Smooth muscle cell (in vitro differentiated cells): ENCODE measurements at regions not wholly inside any gene's neighbourhood (a gene's known extent, or its start where the extent isn't known, plus 50 kb on each side); places are given as distances from the start of the nearest gene placed in this dataset.

ENCODE experiments used
- DNase-seq: peaks from one replicate; lab custom pipeline; 2025; ENCODE audit not compliant: unreplicated experiment; lab: John Stamatoyannopoulos, UW
- H2AFZ ChIP-seq: fragments of 200-600 bp; sonication (generic); 2 replicates; pipeline ENCODE4 v1.6.0; 2016; ENCODE audit warnings: antibody characterized with exemption, low read depth, mild to moderate bottlenecking
- H3F3A ChIP-seq: fragments of 200-600 bp; sonication (generic); 2 replicates; pipeline ENCODE4 v1.6.0; 2017; ENCODE audit warnings: antibody characterized with exemption, low read depth
- H3K27ac ChIP-seq: fragments of 200-600 bp; sonication (generic); 2 replicates; pipeline ENCODE4 v1.5.1; 2016; ENCODE audit warnings: low read depth, mild to moderate bottlenecking
- H3K27me3 ChIP-seq: fragments of 200-600 bp; sonication (generic); 2 replicates; pipeline ENCODE4 v1.6.1; 2016; ENCODE audit warnings: low read depth, mild to moderate bottlenecking
- H3K36me3 ChIP-seq: fragments of 200-600 bp; sonication (generic); 2 replicates; pipeline ENCODE4 v1.5.1; 2016; ENCODE audit warnings: low read depth
- H3K4me1 ChIP-seq: fragments of 200-600 bp; sonication (generic); 2 replicates; pipeline ENCODE4 v1.5.1; 2016; ENCODE audit warnings: low read depth
- H3K4me2 ChIP-seq: fragments of 200-600 bp; sonication (generic); 2 replicates; pipeline ENCODE4 v1.6.0; 2016; ENCODE audit warnings: mild to moderate bottlenecking
- H3K4me3 ChIP-seq: fragments of 200-600 bp; sonication (generic); 2 replicates; pipeline ENCODE4 v1.5.1; 2016; ENCODE audit warnings: mild to moderate bottlenecking
- H3K79me2 ChIP-seq: fragments of 200-600 bp; sonication (generic); 2 replicates; pipeline ENCODE4 v1.6.0; 2016; ENCODE audit warnings: low read depth, mild to moderate bottlenecking
- H3K9ac ChIP-seq: fragments of 200-600 bp; sonication (generic); 2 replicates; pipeline ENCODE4 v1.6.0; 2016; ENCODE audit warnings: low read depth
- H3K9me3 ChIP-seq: fragments of 200-600 bp; sonication (generic); replicated peaks from 2 replicates; pipeline ENCODE4 v1.5.1; 2016; ENCODE audit warnings: low read depth
- H4K20me1 ChIP-seq: fragments of 200-600 bp; sonication (generic); 2 replicates; pipeline ENCODE4 v1.6.0; 2016; ENCODE audit warnings: low read depth
- CTCF ChIP-seq: fragments of 200-600 bp; sonication (generic); IDR thresholded peaks from 2 replicates; pipeline ENCODE4 v1.5.1; 2017; ENCODE audit warnings: borderline replicate concordance, mild to moderate bottlenecking, antibody characterized with exemption; ENCODE audit not compliant: insufficient read depth, poor library complexity, severe bottlenecking
- WGBS: methylation state at CpG from one replicate; pipeline ENCODE4 v1.1.7; 2016; ENCODE audit warnings: low lambda C conversion rate; 5-methylcytosine and 5-hydroxymethylcytosine counted together

- no peak overlapping the region for H2AFZ ChIP-seq
- H3K4me2 ChIP-seq, result peak overlapping the region; percentile 17
- TF ChIP-seq CTCF, result no peak
- H3K9ac ChIP-seq, result no peak overlapping the region
- no peak overlapping the region for H3K27ac ChIP-seq
- H3K4me1 ChIP-seq, result no peaks in the 10 kb centered on the region
- no peaks in the 10 kb centered on the region for H3K36me3 ChIP-seq
- H3K9me3 ChIP-seq, result no peaks in the 10 kb centered on the region
- no peaks in the 10 kb centered on the region for H4K20me1 ChIP-seq
- H3K4me3 ChIP-seq, result no peak overlapping the region
- no peak for DNase-seq
- WGBS, result 39% methylated on average over 3 of the region's 3 CpGs
- H3K27me3 ChIP-seq, result no peaks in the 10 kb centered on the region
- H3K79me2 ChIP-seq, result no peaks in the 10 kb centered on the region
- no peaks in the 10 kb centered on the region for H3F3A ChIP-seq
Observed at GRCh38 chr6:144885817-144886216, 600.7 kb downstream of the UTRN start.

- no peak for DNase-seq
- no peaks in the 10 kb centered on the region for H3K27me3 ChIP-seq
- H3K4me3 ChIP-seq, result no peak overlapping the region
- H3K4me2 ChIP-seq, result peak overlapping the region; percentile 17
- no peaks in the 10 kb centered on the region for H3K36me3 ChIP-seq
- no peak overlapping the region for H2AFZ ChIP-seq
- H3K9ac ChIP-seq, result no peak overlapping the region
- H4K20me1 ChIP-seq, result no peaks in the 10 kb centered on the region
- H3K27ac ChIP-seq, result no peak overlapping the region
- no peaks in the 10 kb centered on the region for H3K9me3 ChIP-seq
- no peaks in the 10 kb centered on the region for H3K79me2 ChIP-seq
- 28% methylated on average over 1 of the region's 1 CpG for WGBS
- TF ChIP-seq CTCF, result no peak
- no peaks in the 10 kb centered on the region for H3F3A ChIP-seq
- no peaks in the 10 kb centered on the region for H3K4me1 ChIP-seq
Observed at GRCh38 chr6:144886682-144887081, 601.5 kb downstream of the UTRN start.

GRCh38 chr6:144888621-144889020 is 603.5 kb downstream of the UTRN start:
- TF ChIP-seq CTCF, result no peak
- Histone ChIP-seq H2AFZ (no peak overlapping the region), H3K27ac (no peak overlapping the region), H3K36me3 (no peaks in the 10 kb centered on the region), H3F3A (no peaks in the 10 kb centered on the region), H3K27me3 (no peaks in the 10 kb centered on the region), H3K79me2 (no peaks in the 10 kb centered on the region), H3K9ac (no peak overlapping the region), H3K9me3 (no peaks in the 10 kb centered on the region), H4K20me1 (no peaks in the 10 kb centered on the region), H3K4me3 (no peak overlapping the region), H3K4me1 (no peaks in the 10 kb centered on the region), H3K4me2 (no peak overlapping the region)
- DNase-seq, result no peak
- 0% methylated on average over 1 of the region's 1 CpG for WGBS

- no peaks in the 10 kb centered on the region for H4K20me1 ChIP-seq
- no peaks in the 10 kb centered on the region for H3K27me3 ChIP-seq
- H2AFZ ChIP-seq, result no peak overlapping the region
- no peak overlapping the region for H3K4me2 ChIP-seq
- H3K9me3 ChIP-seq, result no peaks in the 10 kb centered on the region
- WGBS, result 41% methylated on average over 2 of the region's 2 CpGs
- no peaks in the 10 kb centered on the region for H3K4me1 ChIP-seq
- no peak overlapping the region for H3K9ac ChIP-seq
- H3K4me3 ChIP-seq, result no peak overlapping the region
- H3K79me2 ChIP-seq, result no peaks in the 10 kb centered on the region
- no peak overlapping the region for H3K27ac ChIP-seq
- TF ChIP-seq CTCF, result no peak
- no peaks in the 10 kb centered on the region for H3K36me3 ChIP-seq
- no peak for DNase-seq
- peaks cover 9% of the 10 kb centered on the region for H3F3A ChIP-seq
Observed at GRCh38 chr6:144893680-144894151, 608.6 kb downstream of the UTRN start.
